Left hindlimb (tissue), 1 donor: ENCODE measurements at regions not wholly inside any gene's neighbourhood (a gene's known extent, or its start where the extent isn't known, plus 50 kb on each side); places are given as distances from the start of the nearest gene placed in this dataset.

Source experiments
- DNase-seq: peaks from one replicate; pipeline ENCODE4 v3.0.0-alpha.2; 2018

- no peak for DNase-seq
Measured at GRCh38 chr4:27187786-27188185, 327.1 kb downstream of the STIM2 start.

DNA sequence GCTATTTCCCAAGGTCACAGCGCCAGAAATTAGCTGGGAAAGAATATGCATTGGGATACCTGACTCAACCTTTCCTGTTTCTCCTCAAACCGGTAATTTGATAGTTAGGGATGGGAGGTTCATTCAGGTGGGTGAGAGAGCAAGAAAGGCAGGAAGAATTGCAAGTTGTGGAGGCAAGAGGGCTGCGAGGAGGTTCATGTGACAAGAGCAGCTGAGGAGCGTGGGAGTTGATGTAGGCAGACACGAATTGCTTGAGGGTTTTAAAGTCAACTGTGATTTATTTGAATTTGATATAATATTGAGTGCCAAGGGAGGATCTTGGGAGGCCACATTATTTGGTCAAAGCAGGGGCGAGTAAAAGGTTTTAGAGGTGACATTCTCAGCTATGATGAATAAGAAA is 329.0 kb downstream of the STIM2 start:
- DNase-seq = no peak

DNA sequence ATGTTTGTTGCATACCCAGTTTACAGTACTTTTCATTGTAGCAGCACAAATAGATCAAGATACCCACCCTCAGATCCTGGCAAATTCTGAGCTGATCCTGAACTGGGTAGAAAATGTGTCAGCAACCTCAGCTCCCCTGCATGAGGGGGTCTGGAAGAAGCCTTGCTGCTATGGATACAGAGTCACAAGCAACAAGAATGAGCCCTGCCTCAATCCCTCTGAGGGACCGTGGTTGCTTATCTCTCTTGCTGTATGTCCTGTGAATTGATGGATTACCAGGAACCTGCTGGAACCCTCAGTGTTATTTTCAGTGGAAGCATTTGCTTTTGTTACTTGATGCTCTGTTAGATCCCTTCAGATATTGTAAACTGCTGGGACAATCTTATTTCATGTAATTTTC is 331.0 kb downstream of the STIM2 start:
- DNase-seq = no peak

GRCh38 chr4:27194599-27195176 is 334.0 kb downstream of the STIM2 start:
- no peak for DNase-seq

DNA sequence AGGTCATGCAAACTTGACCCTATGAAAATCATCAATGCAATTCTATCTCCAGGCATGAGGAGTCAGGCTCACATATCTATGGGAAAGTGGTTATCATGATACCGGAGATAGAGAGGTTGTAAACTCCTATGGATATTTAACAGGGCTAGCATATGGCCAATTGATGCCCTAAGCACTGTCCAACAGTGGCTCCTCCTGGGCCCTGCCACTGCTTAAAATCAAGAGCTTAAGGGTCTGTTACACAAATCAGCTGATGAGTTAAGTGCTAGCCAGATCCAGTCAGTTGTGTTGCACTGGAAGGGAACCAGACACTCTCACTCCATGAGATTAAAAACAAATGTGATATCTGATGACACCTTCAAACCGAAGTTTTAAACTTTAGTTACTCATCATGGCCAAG is 337.6 kb downstream of the STIM2 start:
- no peak for DNase-seq

DNA sequence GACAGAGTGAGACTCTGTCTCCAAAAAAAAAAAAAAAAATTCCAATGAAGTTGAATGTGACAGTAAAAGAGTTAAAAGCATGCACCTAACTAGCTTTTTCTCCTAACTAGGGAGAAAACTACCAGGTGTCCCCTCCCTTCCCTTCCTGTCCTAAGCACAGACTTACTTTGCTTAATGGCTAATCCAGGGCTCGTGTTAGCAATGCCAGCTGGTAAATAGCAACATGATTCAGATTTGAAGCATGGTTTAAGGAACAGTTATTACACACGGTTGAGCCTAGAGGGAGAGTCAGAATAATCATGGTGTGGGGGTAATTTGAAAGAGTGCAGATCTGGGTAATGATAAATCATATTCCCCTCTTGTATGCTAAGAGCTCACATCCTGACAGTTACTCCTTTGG is 338.3 kb downstream of the STIM2 start:
- DNase-seq = no peak

GRCh38 chr4:27206009-27206408 is 345.4 kb downstream of the STIM2 start:
- DNase-seq = no peak

- no peak for DNase-seq
Measured at GRCh38 chr4:27210956-27211355, 350.3 kb downstream of the STIM2 start.

- no peak for DNase-seq
Measured at GRCh38 chr4:27214010-27214409, 353.4 kb downstream of the STIM2 start.

- no peak for DNase-seq
Measured at GRCh38 chr4:27215220-27215826, 354.7 kb downstream of the STIM2 start.

GRCh38 chr4:27217261-27217769 is 356.7 kb downstream of the STIM2 start:
- no peak for DNase-seq

GRCh38 chr4:27218013-27218412 is 357.4 kb downstream of the STIM2 start:
- no peak for DNase-seq

DNA sequence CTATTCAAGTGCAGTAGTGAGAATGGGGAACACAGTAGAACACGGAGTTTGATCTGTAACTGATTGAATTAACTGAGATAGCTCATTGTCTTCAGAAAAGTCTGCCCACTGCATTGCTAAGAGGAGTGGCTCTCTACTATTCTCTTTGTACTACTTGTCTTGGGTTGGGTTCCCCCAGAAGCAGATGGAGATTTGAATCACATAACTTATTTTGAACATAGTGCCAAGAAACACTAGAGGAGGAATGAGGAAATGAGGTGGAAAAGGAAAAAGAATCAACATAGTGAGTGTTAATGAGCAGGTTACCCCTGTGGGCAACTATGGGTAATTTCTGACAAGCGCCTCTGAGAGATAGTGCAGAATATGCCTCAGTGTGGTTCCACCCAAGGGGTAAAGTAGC is 362.7 kb downstream of the STIM2 start:
- DNase-seq = no peak

GRCh38 chr4:27233531-27233930 is 372.9 kb downstream of the STIM2 start:
- no peak for DNase-seq

DNA sequence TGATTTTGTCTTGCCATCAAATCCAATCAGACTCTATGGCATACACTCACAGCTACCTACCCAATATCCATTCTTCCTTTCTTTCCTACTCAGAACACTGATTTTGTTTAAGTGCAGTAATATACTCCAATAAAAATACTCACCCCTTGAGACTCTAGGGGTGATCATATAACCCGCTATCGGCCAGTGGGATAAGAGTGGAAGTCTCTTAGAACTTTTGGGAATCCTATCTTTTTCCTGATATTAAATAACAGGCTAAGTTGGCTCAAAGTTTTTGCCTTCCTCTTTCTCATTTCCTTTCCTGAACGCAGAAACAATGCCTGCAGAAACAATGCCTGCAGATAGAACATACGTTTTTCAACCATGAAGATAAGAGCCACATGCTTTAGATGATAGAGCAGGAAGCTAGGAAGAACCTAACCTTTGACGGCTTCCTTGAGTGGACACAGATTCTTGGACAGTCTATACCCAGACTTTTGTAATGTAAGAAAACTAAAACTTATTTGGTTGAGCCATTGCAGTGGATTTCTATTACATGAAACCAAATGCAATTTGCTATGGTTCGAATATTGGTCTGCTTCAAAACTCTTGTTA is 373.8 kb downstream of the STIM2 start:
- no peak for DNase-seq

GRCh38 chr4:27239641-27240040 is 379.0 kb downstream of the STIM2 start:
- DNase-seq = no peak

GRCh38 chr4:27242217-27242616 is 381.6 kb downstream of the STIM2 start:
- no peak for DNase-seq

- no peak for DNase-seq
Measured at GRCh38 chr4:27245216-27245615, 384.6 kb downstream of the STIM2 start.

- no peak for DNase-seq
Measured at GRCh38 chr4:27248829-27249228, 388.2 kb downstream of the STIM2 start.

DNA sequence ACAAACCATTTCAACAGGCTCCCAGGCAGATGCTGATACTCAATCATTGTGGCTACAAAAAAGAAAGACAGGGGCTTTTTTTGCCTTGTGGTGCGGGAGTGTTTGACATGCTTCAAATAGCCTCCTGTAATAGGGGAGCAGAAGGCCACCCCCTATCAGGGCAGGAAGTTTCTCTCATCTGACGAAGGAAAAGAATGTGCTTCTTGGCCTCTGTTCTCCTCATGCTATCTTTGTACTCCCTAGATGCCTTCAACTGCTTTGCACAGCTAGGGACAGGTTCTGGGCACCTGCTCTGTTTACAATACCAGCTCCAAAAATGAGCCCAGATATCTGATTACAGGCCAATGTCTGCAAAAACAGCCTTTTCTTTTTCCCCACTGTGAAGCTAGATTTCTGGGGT is 391.1 kb downstream of the STIM2 start:
- no peak for DNase-seq

DNA sequence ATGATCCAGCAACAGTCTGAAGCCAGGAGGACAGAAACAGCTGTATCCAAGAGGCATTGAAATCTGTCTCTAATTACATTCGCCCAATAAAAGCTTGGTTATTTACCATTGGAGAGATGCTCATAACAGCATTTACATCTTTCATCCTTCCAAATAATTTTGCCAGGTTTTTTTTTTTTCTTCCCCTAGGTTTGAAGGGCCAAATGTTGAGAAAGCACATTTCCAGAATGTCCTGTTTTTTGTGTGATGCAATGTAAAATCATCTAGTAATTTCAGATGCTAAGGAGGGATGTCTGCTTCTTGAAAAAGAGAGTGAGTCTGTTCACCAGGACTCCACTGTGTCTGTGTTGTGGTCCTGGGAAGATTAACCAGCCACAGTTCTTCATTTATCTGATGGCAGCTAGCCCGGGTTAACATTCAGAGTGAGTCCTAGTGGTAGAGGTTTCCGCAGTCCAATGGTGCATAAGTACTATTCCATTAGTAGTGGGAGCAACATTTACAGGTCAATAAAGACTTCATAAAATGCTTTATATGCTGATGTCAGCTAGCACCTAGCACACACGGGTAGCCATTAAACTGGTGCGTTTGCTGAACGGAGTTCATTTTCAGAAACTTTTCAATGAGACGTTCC is 406.8 kb downstream of the STIM2 start:
- no peak for DNase-seq

- DNase-seq = no peak
Measured at GRCh38 chr4:27267970-27268355, 407.3 kb downstream of the STIM2 start.

DNA sequence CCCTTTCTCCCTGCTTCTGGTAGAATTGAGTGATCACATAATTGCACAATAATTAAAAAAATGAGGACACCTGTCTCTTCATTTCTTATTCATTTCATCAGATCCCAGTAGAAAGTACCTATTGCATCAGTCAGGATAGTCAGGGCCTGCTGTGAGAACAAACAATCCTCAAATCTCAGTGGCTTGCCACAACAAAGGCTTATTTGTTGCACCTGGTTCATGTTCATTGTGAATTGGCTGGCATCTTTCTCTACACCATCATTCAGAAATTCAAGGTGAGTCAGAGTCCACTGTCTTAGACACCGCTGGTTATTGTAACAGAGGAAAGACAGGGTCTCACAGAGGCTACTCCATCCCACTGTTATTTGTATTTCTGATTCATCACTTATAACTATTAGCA is 409.8 kb downstream of the STIM2 start:
- DNase-seq = no peak

GRCh38 chr4:27271555-27271954 is 410.9 kb downstream of the STIM2 start:
- no peak for DNase-seq
